Adrenal gland (tissue), 9 donors: ENCODE measurements at regions not wholly inside any gene's neighbourhood (a gene's known extent, or its start where the extent isn't known, plus 50 kb on each side); places are given as distances from the start of the nearest gene placed in this dataset.

Experiments
- DNase-seq, 7 donors: peaks; one replicate each; pipeline ENCODE4 v3.0.0-alpha.2; 2019 to 2020
- H3K27ac ChIP-seq, 5 donors: fragments of 200-600 bp; sonication (generic) in 4 of 5; 1 replicate in 3 of 5; 2 replicates in 2 of 5; pipeline versions ENCODE4 v1.5.1 to v1.8.0; 2016 to 2020; ENCODE audit warnings: mild to moderate bottlenecking in 1 of 5
- H3K27me3 ChIP-seq: fragments of 200-600 bp; 2 replicates; pipeline ENCODE4 v1.8.0; 2021
- H3K36me3 ChIP-seq, 2 donors: fragments of 200-600 bp; replicated peaks in 1 of 2; 1 replicate in 1 of 2; 2 replicates in 1 of 2; pipeline versions ENCODE4 v1.5.1 to v1.8.0; 2018 to 2022
- H3K4me1 ChIP-seq, 2 donors: fragments of 200-600 bp; replicated peaks in 1 of 2; 1 replicate in 1 of 2; 2 replicates in 1 of 2; pipeline versions ENCODE4 v1.5.1 to v1.8.0; 2018 to 2021
- H3K4me3 ChIP-seq, 4 donors: fragments of 200-600 bp; sonication (generic) in 3 of 4; one replicate each; pipeline ENCODE4 v1.5.1; 2016 to 2018
- H3K9me3 ChIP-seq, 3 donors: fragments of 200-600 bp; sonication (generic) in 1 of 3; replicated peaks in 1 of 3; 1 replicate in 2 of 3; 2 replicates in 1 of 3; pipeline versions ENCODE4 v1.5.1 to v1.8.0; 2016 to 2021
- CTCF ChIP-seq, 6 experiments: fragments of 450-650 bp in 4 of 6; fragments of 200-600 bp in 2 of 6; sonication (generic) in 1 of 6; IDR thresholded peaks; 1 replicate in 5 of 6; 2 replicates in 1 of 6; pipeline versions ENCODE4 v1.5.1 to v1.8.0; 2016 to 2021; ENCODE audit warnings: antibody characterized with exemption in 6 of 6, mild to moderate bottlenecking in 2 of 6, moderate library complexity in 1 of 6
- POLR2A ChIP-seq, 2 donors: fragments of 450-650 bp; IDR thresholded peaks; one replicate each; pipeline ENCODE4 v1.6.1; 2017; ENCODE audit warnings: antibody characterized with exemption in 2 of 2, mild to moderate bottlenecking in 2 of 2, moderate library complexity in 1 of 2
- WGBS, 4 donors: extraction: QIAGEN DNeasy Blood & Tissue Kit in 2 of 4; methylation state at CpG; one replicate each; pipeline versions ENCODE4 v1.1.5 to v1.1.7; 2013 to 2017; 5-methylcytosine and 5-hydroxymethylcytosine counted together
- intact Hi-C, 2 donors: fragments of 100-400 bp; cut with DNase I; formaldehyde crosslinking; loops; one replicate each; pipeline versions ENCODE4 v1.14.1 to v1.15.0; 2022 to 2023
- donor health status: healthy with polysubstance abuse.
- donor health status: Bipolar disorder and iron deficiency.
- donor health status: DM: yes; HTN: yes; CAD: no.
- donor health status: DM: no; HTN: no; CAD: no.
- donor health status: DM: no; HTN: no; CAD: no.

- 80 to 91% (median 87%) methylated on average over 3 of the region's 3 CpGs for WGBS, 4 donors
- H3K27ac ChIP-seq: no peak overlapping the region
- no peaks in the 10 kb centered on the region for H3K27me3 ChIP-seq
- no peak overlapping the region for H3K4me3 ChIP-seq
- intact Hi-C loops: no loop called here
- no peaks in the 10 kb centered on the region for H3K9me3 ChIP-seq
- DNase-seq: no peak
- H3K36me3 ChIP-seq: no peaks in the 10 kb centered on the region
- TF ChIP-seq POLR2A (IDR thresholded peaks at IDR 0.05) (no peak), CTCF (IDR thresholded peaks at IDR 0.05) (no peak)
- no peaks in the 10 kb centered on the region for H3K4me1 ChIP-seq
Observed at GRCh38 chr9:87431837-87432236, 65.8 kb upstream of the DAPK1 start.

GRCh38 chr9:87433853-87434252 lies 63.8 kb upstream of the DAPK1 start:
- TF ChIP-seq POLR2A (IDR thresholded peaks at IDR 0.05) (no peak), CTCF (IDR thresholded peaks at IDR 0.05) (no peak)
- H3K9me3 ChIP-seq: no peaks in the 10 kb centered on the region
- intact Hi-C loops: no loop called here
- no peaks in the 10 kb centered on the region for H3K27me3 ChIP-seq
- DNase-seq: no peak
- H3K36me3 ChIP-seq: no peaks in the 10 kb centered on the region
- H3K4me3 ChIP-seq: no peak overlapping the region
- WGBS, 4 donors: 83 to 91% (median 88%) methylated on average over 1 of the region's 1 CpG
- H3K4me1 ChIP-seq: no peaks in the 10 kb centered on the region
- no peak overlapping the region for H3K27ac ChIP-seq

- DNase-seq: no peak
- 86 to 92% (median 89%) methylated on average over 4 of the region's 4 CpGs for WGBS, 4 donors
- TF ChIP-seq POLR2A (IDR thresholded peaks at IDR 0.05) (no peak), CTCF (IDR thresholded peaks at IDR 0.05) (no peak)
- intact Hi-C loops: no loop called here
- no peaks in the 10 kb centered on the region for H3K9me3 ChIP-seq
- H3K4me1 ChIP-seq: no peaks in the 10 kb centered on the region
- no peaks in the 10 kb centered on the region for H3K36me3 ChIP-seq
- no peak overlapping the region for H3K4me3 ChIP-seq
- no peaks in the 10 kb centered on the region for H3K27me3 ChIP-seq
- H3K27ac ChIP-seq: no peak overlapping the region
Observed at GRCh38 chr9:87434366-87434765, 63.3 kb upstream of the DAPK1 start.

GRCh38 chr9:87435189-87435880 lies 62.3 kb upstream of the DAPK1 start:
- no peaks in the 10 kb centered on the region for H3K9me3 ChIP-seq
- 70 to 86% (median 83%) methylated on average over 6 of the region's 6 CpGs for WGBS, 4 donors
- intact Hi-C loops: no loop called here

More at GRCh38 chr9:87435189-87435880, 62.3 kb upstream of the DAPK1 start:
- Histone ChIP-seq H3K4me3 (no peak overlapping the region), H3K4me1 (no peaks in the 10 kb centered on the region), H3K27me3 (no peaks in the 10 kb centered on the region), H3K27ac (no peak overlapping the region), H3K36me3 (no peaks in the 10 kb centered on the region)
- no peak for DNase-seq
- TF ChIP-seq CTCF (IDR thresholded peaks at IDR 0.05): no peak
- TF ChIP-seq POLR2A (IDR thresholded peaks at IDR 0.05): no peak
